Stomach smooth muscle (tissue), 2 donors: ENCODE measurements at regions not wholly inside any gene's neighbourhood (a gene's known extent, or its start where the extent isn't known, plus 50 kb on each side); places are given as distances from the start of the nearest gene placed in this dataset.

ENCODE experiments used
- H3K27ac ChIP-seq: one replicate; pipeline ENCODE4 v1.7.0; 2013; ENCODE audit warnings: mild to moderate bottlenecking, low read length, inconsistent platforms
- H3K27me3 ChIP-seq, 2 donors: one replicate each; pipeline ENCODE4 v1.7.0; 2013; ENCODE audit warnings: low read length in 2 of 2; ENCODE audit not compliant: insufficient read depth in 2 of 2, control insufficient read depth in 1 of 2
- H3K36me3 ChIP-seq, 2 donors: one replicate each; pipeline ENCODE4 v1.7.0; 2013; ENCODE audit warnings: low read length in 2 of 2; ENCODE audit not compliant: control insufficient read depth in 2 of 2, insufficient read depth in 2 of 2
- H3K4me1 ChIP-seq: one replicate; pipeline ENCODE4 v1.7.0; 2013; ENCODE audit warnings: low read length; ENCODE audit not compliant: control insufficient read depth, insufficient read depth
- H3K4me3 ChIP-seq, 2 donors: one replicate each; pipeline ENCODE4 v1.7.0; 2013; ENCODE audit warnings: low read length in 2 of 2
- H3K9ac ChIP-seq, 2 donors: one replicate each; pipeline ENCODE4 v1.7.0; 2013; ENCODE audit warnings: low read length in 2 of 2, mild to moderate bottlenecking in 1 of 2
- H3K9me3 ChIP-seq, 2 donors: one replicate each; pipeline ENCODE4 v1.7.0; 2013; ENCODE audit warnings: low read length in 2 of 2; ENCODE audit not compliant: control insufficient read depth in 2 of 2
- donor health status: healthy.
- donor health status: Pancreatic carcinoma.

- Histone ChIP-seq H3K4me1 (peaks cover 12% of the 10 kb centered on the region), H3K27ac (no peak overlapping the region), H3K27me3 (peaks cover 0 to 5% of the 10 kb centered on the region in 2 donors), H3K9me3 (no peaks in the 10 kb centered on the region), H3K36me3 (no peaks in the 10 kb centered on the region), H3K4me3 (no peak overlapping the region), H3K9ac (no peak overlapping the region)
These were observed 146.4 kb downstream of the ACTR3B start for GRCh38 chr7:152905949-152906348.

- H3K4me3 ChIP-seq, result no peak overlapping the region
- peaks cover 3% of the 10 kb centered on the region for H3K4me1 ChIP-seq
- no peaks in the 10 kb centered on the region for H3K9me3 ChIP-seq
- H3K27me3 ChIP-seq, result peaks cover 0 to 12% of the 10 kb centered on the region in 2 donors
- no peaks in the 10 kb centered on the region for H3K36me3 ChIP-seq
- no peak overlapping the region for H3K9ac ChIP-seq
- no peak overlapping the region for H3K27ac ChIP-seq
These were observed 147.7 kb downstream of the ACTR3B start for GRCh38 chr7:152907042-152907761.

- Histone ChIP-seq H3K9ac (no peak overlapping the region), H3K4me3 (no peak overlapping the region)
These were observed 149.7 kb downstream of the ACTR3B start for GRCh38 chr7:152909280-152909679.

GRCh38 chr7:152909683-152910544 lies 150.4 kb downstream of the ACTR3B start:
- Histone ChIP-seq H3K9me3 (no peaks in the 10 kb centered on the region), H3K4me3 (no peak overlapping the region), H3K27me3 (peaks cover 0 to 15% of the 10 kb centered on the region in 2 donors), H3K9ac (no peak overlapping the region), H3K36me3 (no peaks in the 10 kb centered on the region), H3K4me1 (no peaks in the 10 kb centered on the region), H3K27ac (no peak overlapping the region)

More at GRCh38 chr7:152909280-152909679, 149.7 kb downstream of the ACTR3B start:
- Histone ChIP-seq H3K27me3 (peaks cover 0 to 15% of the 10 kb centered on the region in 2 donors), H3K27ac (no peak overlapping the region), H3K36me3 (no peaks in the 10 kb centered on the region), H3K4me1 (no peaks in the 10 kb centered on the region), H3K9me3 (no peaks in the 10 kb centered on the region)

DNA sequence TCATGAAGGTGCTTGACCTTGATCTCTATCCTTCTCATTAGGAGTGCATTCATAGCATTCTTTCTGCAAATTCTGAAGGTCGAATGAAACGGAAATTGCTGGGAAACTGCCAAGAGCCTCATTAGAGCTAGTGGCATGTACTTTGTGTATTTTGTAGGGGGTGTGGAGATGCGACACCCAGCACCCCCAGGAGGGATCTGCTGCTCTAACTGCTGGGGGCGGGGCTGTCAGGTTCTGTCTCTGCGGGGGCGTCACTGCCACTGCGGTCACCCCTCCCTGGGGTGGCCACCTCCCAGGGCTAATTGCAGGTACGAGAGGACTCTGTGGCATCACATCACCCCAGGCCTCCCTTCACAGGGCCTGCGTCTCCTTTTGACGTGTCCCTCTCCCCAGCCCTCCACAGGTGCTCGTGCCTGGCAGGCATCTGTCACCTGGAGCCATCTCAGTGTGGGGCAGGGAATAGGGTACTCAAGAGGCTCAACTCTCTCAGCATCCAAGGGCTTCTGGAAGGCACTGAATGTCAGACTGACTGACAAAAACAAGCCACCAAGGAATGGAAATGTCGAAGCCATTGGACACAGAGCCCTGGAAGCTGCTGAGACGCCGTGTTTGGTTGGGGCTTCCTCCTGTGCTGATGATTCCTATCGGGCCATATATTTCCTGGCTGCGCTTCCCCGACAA lies 151.1 kb downstream of the ACTR3B start:
- no peaks in the 10 kb centered on the region for H3K36me3 ChIP-seq
- no peak overlapping the region for H3K27ac ChIP-seq
- H3K27me3 ChIP-seq, result peaks cover 0 to 15% of the 10 kb centered on the region in 2 donors
- no peak overlapping the region for H3K9ac ChIP-seq
- H3K4me1 ChIP-seq, result no peaks in the 10 kb centered on the region
- no peak overlapping the region for H3K4me3 ChIP-seq
- no peaks in the 10 kb centered on the region for H3K9me3 ChIP-seq

GRCh38 chr7:152911226-152911560 lies 151.6 kb downstream of the ACTR3B start:
- H3K4me3 ChIP-seq, result no peak overlapping the region
- no peaks in the 10 kb centered on the region for H3K4me1 ChIP-seq
- no peak overlapping the region for H3K9ac ChIP-seq
- no peaks in the 10 kb centered on the region for H3K9me3 ChIP-seq
- peaks cover 0 to 15% of the 10 kb centered on the region in 2 donors for H3K27me3 ChIP-seq
- H3K36me3 ChIP-seq, result no peaks in the 10 kb centered on the region
- no peak overlapping the region for H3K27ac ChIP-seq

DNA sequence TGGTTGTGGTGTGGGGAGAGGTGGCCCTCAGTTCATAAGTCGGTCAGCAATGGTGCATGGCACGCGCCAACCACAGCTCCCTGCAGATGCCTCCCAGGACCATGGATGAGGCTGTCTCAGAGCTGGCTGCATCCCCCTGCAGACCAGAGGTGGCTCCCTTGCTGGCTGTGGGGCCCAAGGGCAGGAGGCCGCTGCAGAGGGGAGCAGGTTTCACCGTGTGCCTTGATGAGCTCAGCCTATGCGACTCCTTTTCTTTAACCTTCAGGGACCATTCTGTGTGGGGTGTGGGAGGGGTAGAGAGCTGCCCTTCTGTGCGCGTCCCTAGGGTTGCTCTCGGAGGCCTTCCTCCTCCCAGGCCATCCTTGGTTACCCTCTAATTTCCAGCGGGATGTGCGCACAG lies 152.4 kb downstream of the ACTR3B start:
- H3K9ac ChIP-seq, result no peak overlapping the region
- H3K27ac ChIP-seq, result no peak overlapping the region
- H3K36me3 ChIP-seq, result no peaks in the 10 kb centered on the region
- H3K4me1 ChIP-seq, result no peaks in the 10 kb centered on the region
- peaks cover 0 to 15% of the 10 kb centered on the region in 2 donors for H3K27me3 ChIP-seq
- no peak overlapping the region for H3K4me3 ChIP-seq
- H3K9me3 ChIP-seq, result no peaks in the 10 kb centered on the region

- no peaks in the 10 kb centered on the region for H3K36me3 ChIP-seq
- H3K27me3 ChIP-seq, result peaks cover 0 to 15% of the 10 kb centered on the region in 2 donors
- no peaks in the 10 kb centered on the region for H3K9me3 ChIP-seq
- H3K9ac ChIP-seq, result no peak overlapping the region
- no peak overlapping the region for H3K4me3 ChIP-seq
- no peaks in the 10 kb centered on the region for H3K4me1 ChIP-seq
- H3K27ac ChIP-seq, result no peak overlapping the region
These were observed 153.0 kb downstream of the ACTR3B start for GRCh38 chr7:152912511-152912910.

- H3K9ac ChIP-seq, result no peak overlapping the region
- H3K27ac ChIP-seq, result no peak overlapping the region
- H3K36me3 ChIP-seq, result no peaks in the 10 kb centered on the region
- H3K4me1 ChIP-seq, result no peaks in the 10 kb centered on the region
- H3K4me3 ChIP-seq, result no peak overlapping the region
- no peaks in the 10 kb centered on the region for H3K9me3 ChIP-seq
- H3K27me3 ChIP-seq, result peaks cover 0 to 15% of the 10 kb centered on the region in 2 donors
These were observed 153.9 kb downstream of the ACTR3B start for GRCh38 chr7:152913492-152913891.

- H3K9ac ChIP-seq, result no peak overlapping the region
- H3K4me1 ChIP-seq, result no peaks in the 10 kb centered on the region
- no peak overlapping the region for H3K4me3 ChIP-seq
- H3K27ac ChIP-seq, result no peak overlapping the region
- H3K36me3 ChIP-seq, result no peaks in the 10 kb centered on the region
- H3K9me3 ChIP-seq, result no peaks in the 10 kb centered on the region
- peaks cover 0 to 15% of the 10 kb centered on the region in 2 donors for H3K27me3 ChIP-seq
These were observed 154.7 kb downstream of the ACTR3B start for GRCh38 chr7:152914014-152914844.
